IMR-90 (cell line): ENCODE measurements at regions not wholly inside any gene's neighbourhood (a gene's known extent, or its start where the extent isn't known, plus 50 kb on each side); places are given as distances from the start of the nearest gene placed in this dataset.

ENCODE experiments used
- ATAC-seq: fragments of 200-7000 bp; cut with Tn5 transposase; 2 replicates; pipeline ENCODE4 v1.9.1; 2020; ENCODE audit warnings: low read depth, mild to moderate bottlenecking, moderate library complexity
- BruUV-seq: library from RNA; stranded (reverse); fragments of 400-500 nt; replicated peaks from 2 replicates; lab custom pipeline; 2021; lab: Mats Ljungman, UMichigan
- CTCF ChIA-PET: fragments of 300-600 bp; formaldehyde crosslinking; extraction: SDS; loops from one replicate; lab custom pipeline; 2021; ENCODE audit warnings: antibody characterized with exemption; lab: Yijun Ruan, JAX
- POLR2A ChIA-PET: fragments of 300-600 bp; sonication (Branson Sonifier 250); formaldehyde crosslinking; loops from one replicate; lab custom pipeline; 2022; ENCODE audit warnings: antibody characterized with exemption; ENCODE audit not compliant: unreplicated experiment; lab: Charles Lee
- DNase-seq: peaks from one replicate; pipeline ENCODE4 v3.0.0; 2013
- H2AFZ ChIP-seq: replicated peaks from 2 replicates; pipeline ENCODE3; 2013; ENCODE audit warnings: low read length, mild to moderate bottlenecking; ENCODE audit not compliant: poor library complexity
- H2AK5ac ChIP-seq: 2 replicates; pipeline ENCODE4 v1.6.1; 2013; ENCODE audit warnings: low read depth, low read length, inconsistent platforms
- H2AK9ac ChIP-seq: replicated peaks from 2 replicates; pipeline ENCODE3; 2013; ENCODE audit warnings: mild to moderate bottlenecking, low read depth, low read length, moderate library complexity; ENCODE audit not compliant: poor library complexity
- H2BK120ac ChIP-seq: 2 replicates; pipeline ENCODE4 v1.6.1; 2013; ENCODE audit warnings: low read depth, low read length, inconsistent platforms
- H2BK15ac ChIP-seq: 3 replicates; pipeline ENCODE4 v1.6.1; 2013; ENCODE audit warnings: low read depth, low read length, inconsistent platforms
- H2BK20ac ChIP-seq: 2 replicates; pipeline ENCODE4 v1.6.1; 2013; ENCODE audit warnings: low read depth, mild to moderate bottlenecking, inconsistent platforms, low read length, moderate library complexity
- H2BK5ac ChIP-seq: 2 replicates; pipeline ENCODE4 v1.6.1; 2013; ENCODE audit warnings: mild to moderate bottlenecking, low read depth, low read length, inconsistent platforms; ENCODE audit not compliant: poor library complexity, severe bottlenecking
- H3K14ac ChIP-seq: replicated peaks from 2 replicates; pipeline ENCODE4 v1.6.1; 2013; ENCODE audit warnings: low read depth, low read length, inconsistent platforms
- H3K18ac ChIP-seq: 2 replicates; pipeline ENCODE4 v1.6.1; 2013; ENCODE audit warnings: low read depth, low read length, control low read depth
- H3K23ac ChIP-seq: 2 replicates; pipeline ENCODE4 v1.6.1; 2013; ENCODE audit warnings: low read depth, low read length, inconsistent platforms
- H3K27ac ChIP-seq: 2 replicates; pipeline ENCODE4 v1.5.1; 2013; ENCODE audit warnings: mild to moderate bottlenecking, control low read depth, low read length; ENCODE audit not compliant: insufficient read depth
- H3K27me3 ChIP-seq: 2 replicates; pipeline ENCODE4 v1.6.1; 2013; ENCODE audit warnings: low read length; ENCODE audit not compliant: control insufficient read depth, insufficient read depth
- H3K36me3 ChIP-seq: 2 replicates; pipeline ENCODE4 v1.6.1; 2013; ENCODE audit warnings: low read length, mixed read lengths; ENCODE audit not compliant: control insufficient read depth, insufficient read depth
- H3K4ac ChIP-seq: 2 replicates; pipeline ENCODE4 v1.6.1; 2013; ENCODE audit warnings: low read depth, low read length, inconsistent platforms
- H3K4me1 ChIP-seq: 2 replicates; pipeline ENCODE4 v1.6.1; 2013; ENCODE audit warnings: low read length, mixed read lengths; ENCODE audit not compliant: control insufficient read depth, insufficient read depth
- H3K4me2 ChIP-seq: 2 replicates; pipeline ENCODE4 v1.6.1; 2013; ENCODE audit warnings: low read depth, mild to moderate bottlenecking, control low read depth, low read length, moderate library complexity
- H3K4me3 ChIP-seq: 2 replicates; pipeline ENCODE4 v1.5.1; 2013; ENCODE audit warnings: low read depth, mild to moderate bottlenecking, control low read depth, low read length, moderate library complexity; ENCODE audit not compliant: insufficient read depth
- H3K56ac ChIP-seq: 2 replicates; pipeline ENCODE4 v1.6.1; 2013; ENCODE audit warnings: low read length, inconsistent platforms; ENCODE audit not compliant: insufficient read depth; ENCODE audit errors: extremely low read depth
- H3K79me1 ChIP-seq, 2 experiments: 2 replicates each; pipeline ENCODE4 v1.6.1; 2013; ENCODE audit warnings: low read length in 2 of 2, inconsistent platforms in 1 of 2, low read depth in 1 of 2
- H3K9ac ChIP-seq: 2 replicates; pipeline ENCODE4 v1.6.1; 2013; ENCODE audit warnings: low read depth, low read length, control low read depth
- H3K9me1 ChIP-seq: 2 replicates; pipeline ENCODE4 v1.6.1; 2013; ENCODE audit warnings: low read length, inconsistent platforms; ENCODE audit not compliant: insufficient read depth
- H3K9me3 ChIP-seq: 2 replicates; pipeline ENCODE4 v1.6.1; 2013; ENCODE audit warnings: low read length; ENCODE audit not compliant: control insufficient read depth, insufficient read depth
- H4K20me1 ChIP-seq: 2 replicates; pipeline ENCODE4 v1.6.1; 2013; ENCODE audit warnings: low read length, inconsistent platforms; ENCODE audit not compliant: insufficient read depth
- H4K5ac ChIP-seq: 2 replicates; pipeline ENCODE4 v1.6.1; 2013; ENCODE audit warnings: mild to moderate bottlenecking, low read depth, low read length, control low read depth
- H4K8ac ChIP-seq, 2 experiments: 2 replicates each; pipeline ENCODE4 v1.6.1; 2013; ENCODE audit warnings: low read depth in 2 of 2, low read length in 2 of 2, control low read depth in 1 of 2, inconsistent platforms in 1 of 2
- H4K91ac ChIP-seq: 2 replicates; pipeline ENCODE4 v1.6.1; 2013; ENCODE audit warnings: low read depth, low read length, inconsistent platforms; ENCODE audit not compliant: insufficient read depth
- BHLHE40 ChIP-seq: fragments of 150-350 bp; IDR thresholded peaks from 2 replicates; pipeline ENCODE4 v1.6.1; 2016; ENCODE audit warnings: mild to moderate bottlenecking, low read depth, low read length
- CEBPB ChIP-seq: IDR thresholded peaks from 2 replicates; pipeline ENCODE4 v1.6.1; 2012; ENCODE audit warnings: low read depth, low read length, improper control_type of control experiment
- CHD1 ChIP-seq: IDR thresholded peaks from 2 replicates; pipeline ENCODE4 v1.6.1; 2012; ENCODE audit warnings: low read depth, low read length, improper control_type of control experiment
- FOS ChIP-seq: fragments of 150-350 bp; IDR thresholded peaks from 2 replicates; pipeline ENCODE4 v1.6.1; 2016; ENCODE audit warnings: low read depth, low read length
- MAFK ChIP-seq: IDR thresholded peaks from 2 replicates; pipeline ENCODE4 v1.6.1; 2012; ENCODE audit warnings: low read depth, low read length, improper control_type of control experiment
- MXI1 ChIP-seq: IDR thresholded peaks from 2 replicates; pipeline ENCODE4 v1.6.1; 2012; ENCODE audit warnings: low read depth, mild to moderate bottlenecking, low read length, moderate library complexity, borderline replicate concordance
- NFE2L2 ChIP-seq: fragments of 150-350 bp; IDR thresholded peaks from 2 replicates; pipeline ENCODE4 v1.6.1; 2016; ENCODE audit warnings: low read depth, mild to moderate bottlenecking, low read length
- POLR2A ChIP-seq: IDR thresholded peaks from 2 replicates; pipeline ENCODE4 v1.6.1; 2012; ENCODE audit warnings: mild to moderate bottlenecking, low read depth, low read length
- RCOR1 ChIP-seq: IDR thresholded peaks from 2 replicates; pipeline ENCODE4 v1.6.1; 2012; ENCODE audit warnings: mild to moderate bottlenecking, low read length, improper control_type of control experiment; ENCODE audit not compliant: insufficient replicate concordance
- RFX5 ChIP-seq: IDR thresholded peaks from 2 replicates; pipeline ENCODE4 v1.8.0; 2012; ENCODE audit warnings: low read depth, mild to moderate bottlenecking, low read length, moderate library complexity
- WGBS, 2 experiments: methylation state at CpG; one replicate each; pipeline versions ENCODE4 v1.1.5 to v1.1.7; 2013; ENCODE audit warnings: missing lambda C conversion rate in 2 of 2; ENCODE audit not compliant: insufficient read length in 1 of 2; ENCODE audit errors: extremely low coverage in 2 of 2; 5-methylcytosine and 5-hydroxymethylcytosine counted together
- dilution Hi-C: fragments of 300-500 bp; cut with HindIII; formaldehyde crosslinking; loops from one replicate; pipeline ENCODE4 v1.14.3; 2018; ENCODE audit warnings: low sequenced_read_pairs; ENCODE audit not compliant: unreplicated experiment
- in situ Hi-C: fragments of 300-500 bp; cut with MboI; formaldehyde crosslinking; loops from 3 replicates; pipeline ENCODE4 v1.14.3; 2019; ENCODE audit warnings: low sequenced_read_pairs, inconsistent platforms, mixed read lengths
- intact Hi-C: fragments of 100-400 bp; cut with micrococcal nuclease; formaldehyde crosslinking; loops from 2 replicates; pipeline ENCODE4 v1.10.0; 2022
- TF ChIP-seq, protein P1 (sequence below): fragments of 150-350 bp; IDR thresholded peaks from 2 replicates; pipeline ENCODE4 v1.6.1; 2017; ENCODE audit warnings: mild to moderate bottlenecking, antibody characterized with exemption, low read length, low read depth
- TF ChIP-seq, protein P2 (sequence below): fragments of 150-350 bp; IDR thresholded peaks from 2 replicates; pipeline ENCODE4 v1.6.1; 2016; ENCODE audit warnings: low read depth, mild to moderate bottlenecking, low read length, moderate library complexity, borderline replicate concordance
- TF ChIP-seq, protein P3 (sequence below): conservative IDR thresholded peaks from 2 replicates; pipeline ENCODE4 v1.5.1; 2012; ENCODE audit warnings: mild to moderate bottlenecking, low read depth, low read length, improper control_type of control experiment

DNA sequence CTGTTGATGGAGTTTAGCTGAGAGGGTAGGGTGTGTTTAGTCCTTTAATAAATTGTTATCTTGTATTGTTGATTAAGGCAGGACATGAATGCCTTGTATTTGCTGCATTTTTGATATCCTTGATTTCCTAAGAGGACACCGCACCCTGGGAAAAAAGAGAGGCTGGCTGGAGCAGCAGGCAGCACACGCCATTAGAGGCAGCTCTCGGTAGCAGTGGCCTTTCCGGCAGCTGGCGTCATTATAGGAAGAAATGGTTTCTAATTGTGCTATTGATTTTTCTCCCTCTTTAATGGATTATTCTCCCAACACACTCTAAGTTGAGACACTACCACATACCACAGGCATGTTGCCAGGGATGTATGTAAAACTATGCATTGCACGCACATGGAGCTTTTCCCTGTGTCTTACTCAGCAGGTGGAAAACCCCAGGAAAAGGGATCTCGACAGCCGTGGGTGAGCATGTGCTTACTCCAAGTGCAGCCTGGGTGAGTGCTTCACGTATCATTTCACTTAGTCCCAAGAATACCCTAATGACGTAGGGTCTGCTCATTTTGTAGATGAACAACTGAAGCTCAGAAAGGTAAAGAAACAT lies 440.4 kb upstream of the RUNX1 start:
- H2AFZ ChIP-seq: no peak overlapping the region
- CTCF ChIA-PET: no interaction called here
- no peak overlapping the region for H3K27ac ChIP-seq
- H4K5ac ChIP-seq: no peak overlapping the region
- in situ Hi-C loops (no loop called here), intact Hi-C loops (no loop called here), dilution Hi-C loops (no loop called here)
- no peak overlapping the region for H4K8ac ChIP-seq
- H3K27me3 ChIP-seq: no peaks in the 10 kb centered on the region
- no peak overlapping the region for H3K4me2 ChIP-seq
- no peak overlapping the region for H3K4me3 ChIP-seq
- H3K23ac ChIP-seq: no peak overlapping the region
- POLR2A ChIA-PET: no interaction called here
- no peak overlapping the region for H2BK120ac ChIP-seq
- DNase-seq (no peak), ATAC-seq (no peak)
- H3K56ac ChIP-seq: no peak overlapping the region
- no peak overlapping the region for H2AK9ac ChIP-seq
- H3K14ac ChIP-seq: no peak overlapping the region
- H4K20me1 ChIP-seq: no peaks in the 10 kb centered on the region
- no peaks in the 10 kb centered on the region for H3K79me1 ChIP-seq
- no TSS peak for BruUV-seq
- no peaks in the 10 kb centered on the region for H3K9me3 ChIP-seq
- no peak overlapping the region for H3K4ac ChIP-seq
- no peak for TF ChIP-seq CEBPB
- TF ChIP-seq, protein P1, sequence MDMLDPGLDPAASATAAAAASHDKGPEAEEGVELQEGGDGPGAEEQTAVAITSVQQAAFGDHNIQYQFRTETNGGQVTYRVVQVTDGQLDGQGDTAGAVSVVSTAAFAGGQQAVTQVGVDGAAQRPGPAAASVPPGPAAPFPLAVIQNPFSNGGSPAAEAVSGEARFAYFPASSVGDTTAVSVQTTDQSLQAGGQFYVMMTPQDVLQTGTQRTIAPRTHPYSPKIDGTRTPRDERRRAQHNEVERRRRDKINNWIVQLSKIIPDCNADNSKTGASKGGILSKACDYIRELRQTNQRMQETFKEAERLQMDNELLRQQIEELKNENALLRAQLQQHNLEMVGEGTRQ: no peak
- TF ChIP-seq RCOR1: no peak
- TF ChIP-seq MAFK: no peak
- no peak for TF ChIP-seq CHD1
- TF ChIP-seq, protein P2, sequence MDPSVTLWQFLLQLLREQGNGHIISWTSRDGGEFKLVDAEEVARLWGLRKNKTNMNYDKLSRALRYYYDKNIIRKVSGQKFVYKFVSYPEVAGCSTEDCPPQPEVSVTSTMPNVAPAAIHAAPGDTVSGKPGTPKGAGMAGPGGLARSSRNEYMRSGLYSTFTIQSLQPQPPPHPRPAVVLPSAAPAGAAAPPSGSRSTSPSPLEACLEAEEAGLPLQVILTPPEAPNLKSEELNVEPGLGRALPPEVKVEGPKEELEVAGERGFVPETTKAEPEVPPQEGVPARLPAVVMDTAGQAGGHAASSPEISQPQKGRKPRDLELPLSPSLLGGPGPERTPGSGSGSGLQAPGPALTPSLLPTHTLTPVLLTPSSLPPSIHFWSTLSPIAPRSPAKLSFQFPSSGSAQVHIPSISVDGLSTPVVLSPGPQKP: no peak
- TF ChIP-seq POLR2A: no peak
- no peak for TF ChIP-seq FOS
- TF ChIP-seq RFX5: no peak
- no peak for TF ChIP-seq BHLHE40
- no peak for TF ChIP-seq NFE2L2
- TF ChIP-seq MXI1: no peak
- TF ChIP-seq, protein P3, sequence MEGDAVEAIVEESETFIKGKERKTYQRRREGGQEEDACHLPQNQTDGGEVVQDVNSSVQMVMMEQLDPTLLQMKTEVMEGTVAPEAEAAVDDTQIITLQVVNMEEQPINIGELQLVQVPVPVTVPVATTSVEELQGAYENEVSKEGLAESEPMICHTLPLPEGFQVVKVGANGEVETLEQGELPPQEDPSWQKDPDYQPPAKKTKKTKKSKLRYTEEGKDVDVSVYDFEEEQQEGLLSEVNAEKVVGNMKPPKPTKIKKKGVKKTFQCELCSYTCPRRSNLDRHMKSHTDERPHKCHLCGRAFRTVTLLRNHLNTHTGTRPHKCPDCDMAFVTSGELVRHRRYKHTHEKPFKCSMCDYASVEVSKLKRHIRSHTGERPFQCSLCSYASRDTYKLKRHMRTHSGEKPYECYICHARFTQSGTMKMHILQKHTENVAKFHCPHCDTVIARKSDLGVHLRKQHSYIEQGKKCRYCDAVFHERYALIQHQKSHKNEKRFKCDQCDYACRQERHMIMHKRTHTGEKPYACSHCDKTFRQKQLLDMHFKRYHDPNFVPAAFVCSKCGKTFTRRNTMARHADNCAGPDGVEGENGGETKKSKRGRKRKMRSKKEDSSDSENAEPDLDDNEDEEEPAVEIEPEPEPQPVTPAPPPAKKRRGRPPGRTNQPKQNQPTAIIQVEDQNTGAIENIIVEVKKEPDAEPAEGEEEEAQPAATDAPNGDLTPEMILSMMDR: no peak
- H2BK15ac ChIP-seq: no peak overlapping the region
- H3K36me3 ChIP-seq: no peaks in the 10 kb centered on the region
- no peak overlapping the region for H3K9ac ChIP-seq
- no peak overlapping the region for H2BK20ac ChIP-seq
- H2BK5ac ChIP-seq: no peak overlapping the region
- no peaks in the 10 kb centered on the region for H3K9me1 ChIP-seq
- WGBS, 2 experiments: 100% methylated on average over 1 of the region's 10 CpGs; no CpG with 5 or more reads in 1 of the 2 experiments
- no peaks in the 10 kb centered on the region for H3K4me1 ChIP-seq
- no peak overlapping the region for H2AK5ac ChIP-seq
- no peak overlapping the region for H3K18ac ChIP-seq
- H4K91ac ChIP-seq: no peak overlapping the region
